Mammary epithelial cell (primary cell): ENCODE measurements at regions not wholly inside any gene's neighbourhood (a gene's known extent, or its start where the extent isn't known, plus 50 kb on each side); places are given as distances from the start of the nearest gene placed in this dataset.

Experiments
- CTCF ChIP-seq, 2 donors: IDR thresholded peaks in 1 of 2; conservative IDR thresholded peaks in 1 of 2; 2 replicates each; pipeline ENCODE4 v1.5.1; 2011 to 2012; ENCODE audit warnings: inconsistent platforms in 2 of 2, low read length in 2 of 2, mild to moderate bottlenecking in 2 of 2, control low read depth in 1 of 2, low read depth in 1 of 2; ENCODE audit not compliant: insufficient read depth in 1 of 2; ENCODE audit errors: extremely low read depth in 1 of 2
- EZH2 ChIP-seq: IDR thresholded peaks from 2 replicates; pipeline ENCODE4 v1.6.1; 2012; ENCODE audit warnings: low read length, inconsistent platforms, borderline replicate concordance

DNA sequence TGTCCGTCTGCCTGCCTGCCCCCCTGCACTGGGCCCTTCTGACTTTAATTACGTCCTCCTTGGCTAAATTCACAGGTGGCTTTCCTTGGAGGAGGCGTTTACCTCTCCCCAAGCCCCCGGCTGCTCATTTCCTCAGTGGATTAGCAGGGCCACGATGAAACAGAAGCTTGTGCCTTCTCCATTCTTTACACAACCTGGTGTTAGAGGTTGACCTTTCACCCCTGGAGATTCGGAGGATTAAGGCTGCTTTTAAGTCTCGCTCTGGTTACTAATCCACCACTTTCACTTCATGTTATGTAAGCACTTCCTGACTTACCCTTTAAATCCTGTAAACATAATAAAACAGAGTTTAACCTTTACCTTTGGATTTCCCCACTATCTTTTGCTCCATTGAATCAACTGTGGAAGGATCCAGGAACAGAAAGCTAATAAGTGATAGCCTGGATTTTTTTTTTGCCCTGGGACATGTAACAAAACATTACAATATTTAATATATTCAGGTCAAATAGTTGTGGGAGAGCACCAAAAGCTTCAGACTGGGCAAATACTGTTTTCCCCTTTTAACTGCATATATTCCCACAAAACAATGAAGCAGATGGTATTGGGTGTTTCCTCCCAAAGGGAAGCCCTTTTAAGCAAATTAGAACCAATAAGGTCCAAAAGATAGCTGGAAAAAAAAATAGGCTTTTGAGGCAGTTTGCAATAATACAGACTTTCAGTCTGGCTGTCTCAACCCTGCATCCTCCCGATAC lies 370.2 kb downstream of the EN1 start:
- no peak for TF ChIP-seq CTCF (conservative IDR thresholded peaks at IDR 0.05 in 1 of 2, IDR thresholded peaks at IDR 0.05 in 1 of 2; ENCODE audit: extremely low read depth in 1 of 2, insufficient read depth in 1 of 2, low read depth in 1 of 2, low read length in 2 of 2)
- TF ChIP-seq EZH2, result no peak
